Activated naive CD8-positive, alpha-beta T cell treated with anti-CD3 and anti-CD28 coated beads, Interleukin-2, amount 10 ng/mL, durations not matched to agents 7 days and 5 days (primary cell): ENCODE measurements at regions not wholly inside any gene's neighbourhood (a gene's known extent, or its start where the extent isn't known, plus 50 kb on each side); places are given as distances from the start of the nearest gene placed in this dataset.

Experiments used
- ATAC-seq: fragments of 150-1000 bp; cut with Tn5 transposase; one replicate; pipeline ENCODE4 v1.10.0; 2021; ENCODE audit warnings: low read depth, moderate library complexity
- POLR2A ChIA-PET: fragments of 350-600 bp; sonication (Branson Sonifier 250); formaldehyde crosslinking; loops from one replicate; lab custom pipeline; 2021; ENCODE audit warnings: antibody characterized with exemption; lab: Charles Lee
- DNase-seq: peaks from one replicate; pipeline ENCODE4 v3.0.0; 2021
- H3K27ac Mint-ChIP-seq: one replicate; pipeline ENCODE4 v1.8.0; 2022; ENCODE audit warnings: mild to moderate bottlenecking, mixed read lengths
- H3K27me3 Mint-ChIP-seq: one replicate; pipeline ENCODE4 v1.8.0; 2022; ENCODE audit warnings: mild to moderate bottlenecking, moderate library complexity, mixed read lengths
- H3K36me3 Mint-ChIP-seq: one replicate; pipeline ENCODE4 v1.8.0; 2021; ENCODE audit warnings: mild to moderate bottlenecking, mixed read lengths
- H3K4me1 Mint-ChIP-seq: one replicate; pipeline ENCODE4 v1.8.0; 2021; ENCODE audit warnings: mixed read lengths
- H3K4me3 Mint-ChIP-seq: one replicate; pipeline ENCODE4 v1.8.0; 2022; ENCODE audit warnings: mild to moderate bottlenecking, moderate library complexity, mixed read lengths
- H3K9me3 Mint-ChIP-seq: one replicate; pipeline ENCODE4 v1.8.0; 2021; ENCODE audit warnings: mixed read lengths

- no peak for ATAC-seq
- H3K27ac Mint-ChIP-seq: no peak overlapping the region
- no peaks in the 10 kb centered on the region for H3K9me3 Mint-ChIP-seq
- no peak for DNase-seq
- POLR2A ChIA-PET: no interaction called here
- H3K4me3 Mint-ChIP-seq: no peak overlapping the region
- H3K4me1 Mint-ChIP-seq: no peaks in the 10 kb centered on the region
- H3K36me3 Mint-ChIP-seq: no peaks in the 10 kb centered on the region
- H3K27me3 Mint-ChIP-seq: peaks cover 36% of the 10 kb centered on the region
Measured at GRCh38 chr18:51390702-51391101, 193.2 kb upstream of the MEX3C start.

- H3K9me3 Mint-ChIP-seq: no peaks in the 10 kb centered on the region
- POLR2A ChIA-PET: no interaction called here
- H3K27ac Mint-ChIP-seq: no peak overlapping the region
- no peak for DNase-seq
- ATAC-seq: no peak
- peaks cover 31% of the 10 kb centered on the region for H3K27me3 Mint-ChIP-seq
- no peaks in the 10 kb centered on the region for H3K4me1 Mint-ChIP-seq
- H3K36me3 Mint-ChIP-seq: no peaks in the 10 kb centered on the region
- no peak overlapping the region for H3K4me3 Mint-ChIP-seq
Measured at GRCh38 chr18:51391215-51391614, 193.7 kb upstream of the MEX3C start.

- no peaks in the 10 kb centered on the region for H3K36me3 Mint-ChIP-seq
- no peaks in the 10 kb centered on the region for H3K9me3 Mint-ChIP-seq
- H3K4me3 Mint-ChIP-seq: no peak overlapping the region
- H3K27ac Mint-ChIP-seq: no peak overlapping the region
- ATAC-seq (no peak), DNase-seq (no peak)
- no peaks in the 10 kb centered on the region for H3K4me1 Mint-ChIP-seq
- POLR2A ChIA-PET: no interaction called here
- H3K27me3 Mint-ChIP-seq: peaks cover 31% of the 10 kb centered on the region
Measured at GRCh38 chr18:51391731-51392130, 194.2 kb upstream of the MEX3C start.

- no peaks in the 10 kb centered on the region for H3K9me3 Mint-ChIP-seq
- peaks cover 26% of the 10 kb centered on the region for H3K27me3 Mint-ChIP-seq
- ATAC-seq: no peak
- H3K4me3 Mint-ChIP-seq: no peak overlapping the region
- DNase-seq: no peak
- H3K4me1 Mint-ChIP-seq: no peaks in the 10 kb centered on the region
- H3K27ac Mint-ChIP-seq: no peak overlapping the region
- no peaks in the 10 kb centered on the region for H3K36me3 Mint-ChIP-seq
- POLR2A ChIA-PET: no interaction called here
Measured at GRCh38 chr18:51397347-51397962, 200.0 kb upstream of the MEX3C start.

- POLR2A ChIA-PET: no interaction called here
- Mint-ChIP-seq H3K4me1 (no peaks in the 10 kb centered on the region), H3K27ac (no peak overlapping the region), H3K9me3 (no peaks in the 10 kb centered on the region), H3K4me3 (no peak overlapping the region), H3K27me3 (peaks cover 28% of the 10 kb centered on the region), H3K36me3 (no peaks in the 10 kb centered on the region)
- ATAC-seq (no peak), DNase-seq (no peak)
Measured at GRCh38 chr18:51398104-51398503, 200.6 kb upstream of the MEX3C start.

- ATAC-seq: no peak
- POLR2A ChIA-PET: no interaction called here
Measured at GRCh38 chr18:51399491-51400122, 202.1 kb upstream of the MEX3C start.

GRCh38 chr18:51400721-51401120, 203.2 kb upstream of the MEX3C start:
- Mint-ChIP-seq H3K9me3 (no peaks in the 10 kb centered on the region), H3K27ac (no peak overlapping the region), H3K4me1 (no peaks in the 10 kb centered on the region), H3K27me3 (peaks cover 34% of the 10 kb centered on the region), H3K36me3 (no peaks in the 10 kb centered on the region), H3K4me3 (no peak overlapping the region)
- no peak for ATAC-seq
- DNase-seq: no peak
- POLR2A ChIA-PET: no interaction called here

More at GRCh38 chr18:51399491-51400122, 202.1 kb upstream of the MEX3C start:
- Mint-ChIP-seq H3K4me3 (no peak overlapping the region), H3K4me1 (no peaks in the 10 kb centered on the region), H3K27me3 (peaks cover 34% of the 10 kb centered on the region), H3K27ac (no peak overlapping the region), H3K36me3 (no peaks in the 10 kb centered on the region), H3K9me3 (no peaks in the 10 kb centered on the region)
- no peak for DNase-seq

- no peaks in the 10 kb centered on the region for H3K4me1 Mint-ChIP-seq
- no peaks in the 10 kb centered on the region for H3K36me3 Mint-ChIP-seq
- DNase-seq (no peak), ATAC-seq (no peak)
- H3K27me3 Mint-ChIP-seq: peaks cover 35% of the 10 kb centered on the region
- no peaks in the 10 kb centered on the region for H3K9me3 Mint-ChIP-seq
- POLR2A ChIA-PET: no interaction called here
- no peak overlapping the region for H3K4me3 Mint-ChIP-seq
- H3K27ac Mint-ChIP-seq: no peak overlapping the region
Measured at GRCh38 chr18:51401912-51402311, 204.4 kb upstream of the MEX3C start.

GRCh38 chr18:51404620-51405019, 207.1 kb upstream of the MEX3C start:
- no peaks in the 10 kb centered on the region for H3K36me3 Mint-ChIP-seq
- no peaks in the 10 kb centered on the region for H3K9me3 Mint-ChIP-seq
- peaks cover 36% of the 10 kb centered on the region for H3K27me3 Mint-ChIP-seq
- no peak overlapping the region for H3K4me3 Mint-ChIP-seq
- H3K4me1 Mint-ChIP-seq: no peaks in the 10 kb centered on the region
- POLR2A ChIA-PET: no interaction called here
- H3K27ac Mint-ChIP-seq: no peak overlapping the region
- no peak for ATAC-seq
- DNase-seq: no peak

GRCh38 chr18:51405683-51406477, 208.4 kb upstream of the MEX3C start:
- POLR2A ChIA-PET: no interaction called here
- peaks cover 38% of the 10 kb centered on the region for H3K27me3 Mint-ChIP-seq
- no peak overlapping the region for H3K4me3 Mint-ChIP-seq
- ATAC-seq: no peak
- H3K4me1 Mint-ChIP-seq: no peaks in the 10 kb centered on the region
- no peak for DNase-seq
- H3K9me3 Mint-ChIP-seq: no peaks in the 10 kb centered on the region
- H3K36me3 Mint-ChIP-seq: no peaks in the 10 kb centered on the region
- H3K27ac Mint-ChIP-seq: no peak overlapping the region

- peaks cover 8% of the 10 kb centered on the region for H3K27me3 Mint-ChIP-seq
- no peaks in the 10 kb centered on the region for H3K9me3 Mint-ChIP-seq
- POLR2A ChIA-PET: no interaction called here
- no peak overlapping the region for H3K4me3 Mint-ChIP-seq
- DNase-seq (no peak), ATAC-seq (no peak)
- no peaks in the 10 kb centered on the region for H3K36me3 Mint-ChIP-seq
- H3K27ac Mint-ChIP-seq: no peak overlapping the region
- H3K4me1 Mint-ChIP-seq: no peaks in the 10 kb centered on the region
Measured at GRCh38 chr18:51417643-51418483, 220.4 kb upstream of the MEX3C start.

GRCh38 chr18:51425475-51425874, 228.0 kb upstream of the MEX3C start:
- Mint-ChIP-seq H3K27me3 (peaks cover 8% of the 10 kb centered on the region), H3K4me1 (peaks cover 6% of the 10 kb centered on the region), H3K9me3 (no peaks in the 10 kb centered on the region), H3K4me3 (no peak overlapping the region), H3K36me3 (peaks cover 2% of the 10 kb centered on the region), H3K27ac (no peak overlapping the region)
- DNase-seq: no peak
- POLR2A ChIA-PET: no interaction called here
- ATAC-seq: no peak

- DNase-seq (no peak), ATAC-seq (no peak)
- Mint-ChIP-seq H3K27me3 (peaks cover 8% of the 10 kb centered on the region), H3K4me1 (peaks cover 8% of the 10 kb centered on the region), H3K4me3 (no peak overlapping the region), H3K27ac (no peak overlapping the region), H3K9me3 (no peaks in the 10 kb centered on the region), H3K36me3 (peaks cover 2% of the 10 kb centered on the region)
- POLR2A ChIA-PET: no interaction called here
Measured at GRCh38 chr18:51425889-51426288, 228.4 kb upstream of the MEX3C start.
